NK-92 treated with Interleukin-12 subunit alpha and Interleukin-12 subunit beta, amount 100 ng/mL, for 24 hours (cell line): ENCODE measurements at regions not wholly inside any gene's neighbourhood (a gene's known extent, or its start where the extent isn't known, plus 50 kb on each side); places are given as distances from the start of the nearest gene placed in this dataset.
"Not testable (repeated sequence)": the region's sequence is repeated elsewhere in the genome, so short reads cannot be mapped to it uniquely, and the experiment has no call there.

Experiments
- DNase-seq: peaks from one replicate; lab custom pipeline; 2025; lab: John Stamatoyannopoulos, UW

DNA sequence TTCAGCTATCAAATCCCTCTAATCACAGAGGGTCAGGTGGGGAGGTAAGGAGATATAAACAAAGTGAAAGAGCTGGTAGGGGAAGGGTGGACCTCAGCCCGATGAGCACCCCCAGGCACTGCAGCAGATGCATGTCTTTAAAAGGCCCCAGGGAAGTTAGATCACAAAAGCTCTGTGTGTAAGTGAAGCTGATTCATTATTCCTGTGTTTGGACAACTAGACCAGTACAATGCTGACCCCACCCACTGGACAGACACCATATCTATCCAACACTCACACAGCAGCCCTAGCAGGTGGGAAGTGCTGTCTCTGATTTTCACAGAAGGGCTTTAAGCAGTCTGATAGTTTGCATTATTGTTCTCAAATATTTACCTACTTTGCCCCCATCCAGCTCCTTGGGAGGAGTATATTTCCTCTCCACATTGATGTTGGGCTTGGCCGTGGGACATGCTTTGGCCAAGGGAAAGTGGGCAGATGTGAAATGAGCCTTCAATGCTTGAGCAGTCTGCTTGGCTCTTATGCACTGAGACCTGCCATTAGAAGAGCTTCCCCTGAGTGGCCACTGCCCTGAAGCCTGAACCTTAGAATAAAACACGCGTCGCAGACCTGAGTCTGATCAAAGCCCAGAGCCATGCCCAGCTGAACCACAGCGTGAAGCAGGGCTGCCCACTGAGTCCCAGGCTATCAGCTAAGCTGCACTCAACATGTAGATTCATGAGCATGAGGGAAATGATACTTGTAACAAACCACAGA is 111.4 kb downstream of the COPS8 start:
- no peak for DNase-seq

DNA sequence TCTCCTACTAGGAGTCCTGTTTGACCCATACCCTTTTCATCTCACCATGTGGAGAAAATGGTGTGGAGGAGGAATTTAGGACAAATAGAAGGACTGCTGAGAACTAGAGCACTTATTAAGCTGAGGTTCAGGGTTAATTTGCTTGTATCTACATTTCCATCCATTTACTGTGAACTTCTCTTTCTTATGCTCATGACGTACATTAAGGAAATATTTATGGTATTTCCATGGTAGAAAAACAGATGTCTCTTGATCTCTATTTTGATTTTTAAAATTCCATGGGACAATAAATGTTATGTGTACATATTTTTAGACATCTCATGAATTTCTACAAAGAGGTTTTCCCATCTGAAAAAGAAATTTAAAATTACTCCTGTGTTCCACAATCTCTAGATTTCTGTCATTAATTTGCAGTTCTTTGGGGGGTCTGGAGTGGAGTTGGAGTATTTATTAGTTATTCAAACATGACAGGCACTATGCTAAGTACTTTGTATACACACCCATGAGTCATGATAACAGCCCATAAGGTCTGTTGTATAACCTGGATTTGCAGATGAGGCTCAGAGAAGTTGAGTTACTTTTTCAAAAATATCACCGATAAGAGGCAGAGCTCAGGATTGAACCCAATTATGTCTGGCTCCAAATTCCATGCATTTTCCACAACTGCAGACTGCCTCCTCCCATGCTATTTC is 112.6 kb downstream of the COPS8 start:
- no peak for DNase-seq

DNA sequence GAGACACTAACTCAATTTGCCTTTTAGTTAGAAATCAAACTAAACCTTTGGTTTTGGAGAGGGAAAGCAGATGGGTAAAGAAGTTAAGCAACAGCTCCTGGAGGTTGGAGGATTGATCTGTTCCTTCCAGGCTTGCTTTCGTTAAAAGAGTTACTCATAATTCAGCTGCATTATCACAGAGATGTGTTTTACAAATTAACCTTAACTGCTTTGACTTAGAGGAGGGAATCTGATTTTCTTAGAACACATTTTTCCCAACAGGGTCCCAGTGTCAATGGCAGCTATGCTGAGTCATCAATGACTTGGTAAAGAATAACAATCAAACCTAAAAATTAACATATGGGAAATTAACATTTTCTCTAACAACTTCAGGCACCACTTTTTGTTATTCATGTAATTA is 113.4 kb downstream of the COPS8 start:
- DNase-seq, result no peak

DNA sequence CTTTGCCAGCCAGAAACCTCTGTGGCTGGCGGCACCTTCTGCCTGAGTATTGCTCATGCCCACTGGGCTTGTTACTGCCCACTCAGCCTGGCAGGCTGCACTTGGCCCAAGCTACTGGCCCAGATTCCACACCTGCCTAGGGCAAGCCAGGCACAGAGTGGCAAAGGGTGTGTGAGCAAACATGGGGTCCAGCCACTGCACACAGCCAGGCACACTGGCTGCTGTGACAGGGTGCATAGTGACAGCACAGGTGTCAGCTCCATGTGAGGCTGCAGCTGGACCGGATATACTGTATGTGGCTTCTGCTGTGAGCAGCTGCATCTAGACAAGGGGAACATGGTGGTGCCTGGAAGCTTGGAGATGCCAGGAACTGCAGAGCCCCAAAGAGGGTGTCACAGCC is 113.9 kb downstream of the COPS8 start:
- no peak for DNase-seq

DNA sequence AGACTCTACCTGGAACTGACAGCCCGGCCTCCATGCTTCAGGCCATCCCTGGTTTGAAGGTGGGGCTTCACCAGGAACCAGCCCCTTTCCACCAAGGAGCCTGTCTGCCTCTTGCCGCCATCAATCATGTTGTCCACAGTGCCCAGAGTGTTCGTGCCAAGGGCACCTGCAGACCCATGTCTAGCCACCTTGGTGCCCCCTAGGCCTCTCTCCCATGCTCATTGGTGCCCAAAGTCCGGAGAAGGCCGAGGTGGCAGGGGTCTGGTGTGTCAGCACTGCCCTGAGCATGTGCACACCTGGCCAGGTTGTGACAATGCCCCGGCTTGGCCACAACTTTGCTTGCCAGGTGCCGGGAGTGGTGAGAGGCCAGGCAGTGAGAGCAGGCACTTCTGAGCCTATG is 114.8 kb downstream of the COPS8 start:
- no peak for DNase-seq

DNA sequence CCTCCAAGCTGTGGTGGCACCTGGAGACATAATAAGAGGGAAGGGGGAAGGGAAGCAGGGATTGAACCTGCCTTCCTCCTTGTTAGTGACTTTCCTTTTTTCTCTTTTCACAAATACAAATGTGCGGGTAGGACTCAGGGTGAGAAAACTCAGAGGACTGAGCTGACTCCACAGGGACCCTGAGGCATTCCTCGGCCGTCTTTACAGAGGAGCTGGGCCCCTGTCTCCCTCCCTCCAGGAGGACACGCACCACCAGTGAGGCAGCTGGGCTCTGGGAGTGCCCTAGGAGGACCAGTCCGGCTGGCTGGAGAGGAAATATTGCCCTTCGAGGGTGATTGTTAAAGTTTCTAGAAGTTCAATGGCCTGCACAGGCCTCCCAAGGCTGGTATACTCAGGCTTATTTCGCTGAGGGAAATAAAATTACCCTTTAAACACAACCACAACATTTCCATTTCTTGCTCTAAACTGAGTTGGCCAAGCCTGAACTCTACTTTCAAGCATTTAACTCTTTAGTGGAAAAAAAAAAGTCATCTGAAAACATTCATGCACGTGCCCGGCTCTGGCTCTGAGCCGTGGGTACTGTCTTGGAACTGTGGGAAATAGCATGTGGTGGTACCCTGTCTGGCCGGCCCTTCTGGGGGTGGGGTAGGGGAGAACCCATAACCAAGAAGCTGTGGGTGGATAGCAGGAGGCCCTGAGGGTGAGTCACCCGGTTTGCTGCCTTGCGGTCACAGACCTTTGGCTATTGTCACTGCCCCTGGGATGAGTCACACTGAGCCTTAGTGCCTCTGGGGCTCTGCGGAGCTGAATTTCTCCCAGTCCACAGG is 116.0 kb downstream of the COPS8 start:
- peak; percentile 10 for DNase-seq

DNA sequence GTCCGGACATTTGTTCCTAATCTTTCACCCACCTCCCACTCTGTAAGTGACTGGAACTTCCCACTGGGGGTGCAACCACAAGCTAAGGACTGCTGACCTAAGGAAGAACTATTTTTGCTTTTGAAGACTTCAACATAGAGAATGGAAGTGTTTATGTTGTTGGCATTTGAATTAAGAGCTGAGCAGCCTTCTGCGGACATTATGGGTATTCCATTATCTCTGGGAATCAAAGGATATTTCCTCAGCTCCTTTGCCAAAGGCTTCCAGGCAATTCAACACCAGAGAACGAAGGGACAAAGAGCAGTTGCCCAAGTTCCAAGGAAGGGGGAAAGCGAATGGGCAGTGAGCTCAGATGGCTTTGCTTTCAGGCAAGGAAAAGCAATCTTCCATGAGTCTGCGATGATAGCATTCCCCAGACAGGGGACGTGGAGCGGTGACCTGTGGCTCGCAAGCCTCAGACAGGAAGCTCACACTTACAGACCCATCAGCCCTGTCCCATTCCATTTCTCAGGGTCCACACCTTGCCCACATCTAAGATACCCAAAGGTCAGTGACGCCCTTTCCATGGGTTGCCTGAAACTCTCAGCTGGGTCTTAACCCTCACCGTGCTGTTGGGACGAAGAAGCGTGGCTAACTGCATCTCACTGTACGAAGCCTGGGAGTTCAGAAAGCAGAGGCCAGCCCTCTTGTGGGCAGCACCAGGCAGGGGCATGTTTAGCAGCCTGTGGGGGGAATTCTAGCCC is 116.8 kb downstream of the COPS8 start:
- no peak for DNase-seq

DNA sequence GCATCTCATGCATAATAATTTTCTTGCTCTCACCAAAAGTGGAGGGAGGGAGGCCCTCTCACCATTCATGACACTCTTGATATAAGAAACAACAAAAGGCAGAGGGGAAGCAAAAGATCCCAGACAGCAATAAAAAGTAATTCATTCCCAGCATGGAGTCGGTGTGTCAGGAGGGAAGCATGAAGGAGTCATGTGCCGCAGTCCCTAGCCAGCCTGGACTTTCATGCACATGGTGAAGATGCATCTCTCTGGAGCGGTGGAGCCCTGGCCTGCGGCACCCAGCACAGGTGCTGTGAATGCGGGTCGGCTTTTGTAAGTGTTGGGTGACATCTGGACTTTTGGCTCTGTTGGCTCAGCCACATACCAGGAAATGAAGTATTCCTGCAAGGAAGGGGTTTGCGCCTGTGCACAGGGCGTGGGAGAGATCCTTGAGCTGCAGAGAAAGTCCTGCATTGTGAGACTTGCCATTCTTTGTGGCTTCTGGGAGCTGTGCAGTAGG is 119.4 kb downstream of the COPS8 start:
- no peak for DNase-seq

DNA sequence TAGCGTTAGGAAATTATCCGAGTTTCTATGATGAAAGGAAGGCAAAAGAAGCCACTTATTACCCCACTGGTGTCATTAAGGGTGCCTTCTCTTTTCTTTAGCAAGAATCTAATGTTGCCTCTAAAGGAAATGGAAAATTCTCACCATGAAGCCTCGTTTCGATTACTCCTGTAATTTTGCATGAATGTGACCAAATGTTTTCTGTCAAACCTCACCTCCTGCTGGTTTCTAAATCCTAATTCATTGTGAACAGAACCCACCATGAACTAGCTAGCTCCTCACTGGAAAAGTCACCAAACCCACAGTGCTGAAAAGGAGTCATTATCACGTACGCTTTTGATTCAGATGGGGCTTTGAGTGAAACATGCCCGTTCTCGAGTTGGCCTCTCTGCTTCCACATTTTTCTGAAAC is 119.9 kb downstream of the COPS8 start:
- no peak for DNase-seq

DNA sequence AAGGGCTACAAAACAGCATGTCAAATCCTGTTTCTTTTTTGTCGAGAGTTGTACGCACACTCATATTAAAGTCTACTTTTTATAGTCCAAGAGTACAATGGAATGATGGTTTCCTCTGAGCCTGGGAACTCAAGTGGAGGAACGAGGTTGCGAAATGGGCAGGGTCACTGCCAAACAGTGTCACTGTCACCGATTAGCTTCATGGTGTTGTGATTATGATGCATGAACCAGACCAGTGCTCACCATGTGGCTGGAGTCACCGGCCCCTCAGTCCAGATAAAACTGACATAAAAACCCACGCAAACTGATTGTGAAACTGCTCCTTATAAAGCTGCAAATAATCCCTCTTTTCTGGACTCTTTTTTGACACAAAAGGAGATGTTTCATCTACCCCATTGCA is 122.0 kb downstream of the COPS8 start:
- no peak for DNase-seq

DNA sequence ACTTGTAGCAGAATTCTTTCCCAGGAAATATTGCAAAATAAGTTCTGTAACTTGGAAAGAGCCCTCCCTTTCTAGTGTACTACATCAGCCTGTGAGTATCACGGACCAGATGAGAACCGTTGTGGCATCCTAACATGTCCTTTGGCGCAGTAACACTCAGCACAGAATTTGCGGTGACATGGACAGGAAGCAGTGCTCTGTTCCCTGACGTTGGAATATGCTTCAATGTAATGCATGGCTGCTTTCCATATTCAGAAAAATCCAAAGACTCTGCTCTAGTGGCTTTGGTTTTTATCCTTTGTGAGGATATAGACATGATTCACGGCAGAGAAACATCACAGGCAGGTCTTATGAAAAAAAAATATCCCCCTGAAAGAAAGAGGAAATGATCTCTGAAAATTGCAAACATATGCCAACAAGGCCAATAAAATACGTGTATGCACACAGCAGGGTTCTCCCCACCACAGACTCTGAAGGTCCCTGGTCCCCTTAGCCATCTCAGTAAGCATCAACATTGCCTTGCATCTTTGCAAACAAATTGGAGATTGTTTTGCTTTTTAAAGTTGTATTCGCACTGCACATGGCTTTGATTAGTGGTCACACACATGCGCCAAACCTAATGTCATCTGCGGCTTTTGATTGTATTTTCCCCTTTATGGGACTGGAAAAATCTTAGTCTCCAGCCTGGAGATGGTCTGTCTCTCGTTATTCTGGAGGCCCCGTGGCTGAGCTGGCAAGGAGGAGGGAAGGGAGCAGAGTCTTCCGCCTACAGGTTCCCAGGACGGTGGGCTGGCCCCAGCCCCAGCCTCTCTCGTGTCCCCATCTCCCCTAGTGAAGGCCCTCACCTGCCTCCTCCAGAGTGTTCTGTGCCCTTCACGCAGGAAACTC is 122.9 kb downstream of the COPS8 start:
- DNase-seq, result no peak

DNA sequence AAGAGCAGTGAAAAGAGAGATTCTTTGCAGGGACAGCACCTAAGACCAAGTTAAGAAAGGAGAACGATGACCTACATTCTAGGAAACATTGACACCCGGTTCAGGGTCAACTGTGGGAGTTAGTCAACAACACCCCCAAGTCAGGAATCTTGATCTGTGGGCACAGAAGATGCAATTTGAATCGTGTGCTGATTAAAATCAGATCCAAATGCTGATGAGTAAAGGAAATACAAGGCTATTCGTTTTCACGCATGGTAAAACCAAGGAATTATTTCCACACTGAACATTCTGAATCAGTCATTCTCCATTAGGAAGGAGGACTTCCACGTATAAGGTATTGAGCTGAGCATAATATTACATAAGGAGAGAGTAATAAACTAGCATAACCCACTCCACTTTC is 124.2 kb downstream of the COPS8 start:
- DNase-seq, result no peak

DNA sequence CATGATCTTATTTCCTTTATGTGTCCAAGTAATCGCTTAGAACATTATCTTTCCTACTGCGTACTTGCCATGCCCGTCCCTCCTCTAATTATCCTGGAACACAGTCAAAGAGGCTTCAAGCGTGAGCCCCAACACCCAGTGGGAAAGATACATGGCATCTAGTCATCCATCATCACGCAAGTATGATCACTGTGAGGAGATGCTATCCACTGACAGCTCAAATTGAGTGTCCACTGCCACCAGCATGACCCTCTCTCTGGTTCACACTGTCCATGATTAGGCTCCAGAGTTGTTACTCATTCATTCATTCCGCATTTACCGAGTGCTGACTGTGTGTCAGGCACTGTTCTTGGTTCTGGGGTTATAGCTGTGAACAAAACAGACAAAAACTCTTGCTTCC is 124.6 kb downstream of the COPS8 start:
- DNase-seq, result no peak

DNA sequence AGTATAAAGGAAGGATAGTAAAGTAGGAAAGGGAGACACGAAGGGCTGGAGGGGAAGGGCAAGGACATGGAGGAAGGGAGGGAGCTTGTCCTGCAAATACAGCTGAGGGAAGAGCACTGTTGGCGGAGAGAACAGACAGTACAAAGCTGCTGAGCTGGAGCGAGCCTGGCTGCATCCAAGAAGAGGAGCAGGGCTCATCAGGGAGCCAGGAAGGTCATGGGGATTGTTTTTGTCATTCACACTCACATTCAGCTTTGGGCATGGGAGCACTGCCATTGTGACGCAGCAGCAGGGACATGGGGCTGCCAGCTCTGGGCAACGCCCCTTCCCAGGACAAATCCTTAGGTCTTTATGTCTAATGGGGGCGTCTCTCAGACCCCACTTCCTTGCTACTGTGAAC is 125.1 kb downstream of the COPS8 start:
- DNase-seq, result no peak

DNA sequence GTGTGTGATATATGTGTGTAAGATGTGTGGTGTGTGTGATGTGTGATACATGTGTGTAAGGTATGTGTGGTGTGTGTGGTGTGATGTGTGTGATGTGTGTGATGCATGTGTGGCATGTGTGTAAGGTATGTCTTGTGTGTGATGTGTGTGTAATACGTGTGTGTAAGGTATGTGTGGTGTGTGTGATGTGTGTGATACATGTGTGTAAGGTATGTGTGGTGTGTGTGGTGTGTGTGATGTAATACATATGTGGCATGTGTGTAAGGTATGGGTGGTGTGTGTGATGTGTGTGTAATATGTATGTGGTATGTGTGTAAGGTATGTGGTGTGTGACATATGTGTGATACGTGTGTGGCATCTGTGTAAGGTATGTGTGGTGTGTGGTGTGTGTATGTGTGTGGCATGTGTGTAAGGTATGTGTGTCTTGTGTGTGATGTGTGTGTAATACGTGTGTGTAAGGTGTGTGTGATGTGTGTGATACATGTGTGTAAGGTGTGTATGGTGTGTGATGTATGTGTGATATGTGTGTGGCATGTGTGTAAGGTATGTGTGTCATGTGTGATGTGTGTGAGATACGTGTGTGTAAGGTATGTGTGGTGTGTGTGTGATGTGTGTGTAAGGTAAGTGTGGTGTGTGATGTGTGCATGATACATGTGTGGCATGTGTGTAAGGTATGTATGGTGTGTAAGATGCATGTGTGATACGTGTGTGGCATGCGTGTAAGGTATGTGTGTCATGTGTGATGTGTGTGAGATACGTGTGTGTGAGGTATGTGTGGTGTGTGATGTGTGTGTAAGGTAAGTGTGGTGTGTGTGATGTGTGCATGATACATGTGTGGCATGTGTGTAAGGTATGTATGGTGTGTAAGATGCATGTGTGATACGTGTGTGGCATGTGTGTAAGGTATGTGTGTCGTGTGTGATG is 126.9 kb downstream of the COPS8 start:
- DNase-seq, result not testable (repeated sequence)

DNA sequence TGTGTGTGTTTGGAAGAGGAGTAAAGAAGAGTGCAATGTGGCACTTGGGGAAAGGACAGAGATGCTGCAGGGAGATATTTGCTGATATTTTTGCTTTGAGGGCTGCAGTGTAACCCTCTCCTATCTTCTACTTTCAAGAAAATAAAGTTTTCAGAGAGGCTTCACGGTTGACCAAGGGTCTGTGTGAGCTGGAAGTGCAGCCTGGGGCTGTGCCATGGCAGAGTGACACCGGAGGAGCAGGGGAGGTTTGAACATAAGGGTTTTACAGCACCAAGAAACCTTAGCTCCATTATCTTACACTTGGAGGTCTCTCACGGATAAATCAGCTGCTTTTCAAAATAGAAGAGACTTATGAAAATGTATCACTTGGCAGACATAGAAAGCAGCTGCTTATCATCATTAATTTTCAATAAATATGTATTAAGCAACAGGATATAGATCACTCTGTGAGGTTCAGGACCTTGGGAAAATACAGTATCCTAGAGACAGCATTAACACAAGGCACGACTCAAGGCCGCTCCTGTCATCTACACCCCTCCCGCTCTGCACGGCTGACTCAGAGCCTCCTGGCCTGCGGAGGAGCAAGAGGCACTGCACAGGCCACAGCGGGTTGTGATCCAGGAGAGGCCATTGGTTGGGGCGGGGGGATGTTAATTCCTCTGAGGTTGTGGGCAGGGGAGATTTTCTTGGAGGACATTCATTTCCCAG is 127.8 kb downstream of the COPS8 start:
- no peak for DNase-seq

DNA sequence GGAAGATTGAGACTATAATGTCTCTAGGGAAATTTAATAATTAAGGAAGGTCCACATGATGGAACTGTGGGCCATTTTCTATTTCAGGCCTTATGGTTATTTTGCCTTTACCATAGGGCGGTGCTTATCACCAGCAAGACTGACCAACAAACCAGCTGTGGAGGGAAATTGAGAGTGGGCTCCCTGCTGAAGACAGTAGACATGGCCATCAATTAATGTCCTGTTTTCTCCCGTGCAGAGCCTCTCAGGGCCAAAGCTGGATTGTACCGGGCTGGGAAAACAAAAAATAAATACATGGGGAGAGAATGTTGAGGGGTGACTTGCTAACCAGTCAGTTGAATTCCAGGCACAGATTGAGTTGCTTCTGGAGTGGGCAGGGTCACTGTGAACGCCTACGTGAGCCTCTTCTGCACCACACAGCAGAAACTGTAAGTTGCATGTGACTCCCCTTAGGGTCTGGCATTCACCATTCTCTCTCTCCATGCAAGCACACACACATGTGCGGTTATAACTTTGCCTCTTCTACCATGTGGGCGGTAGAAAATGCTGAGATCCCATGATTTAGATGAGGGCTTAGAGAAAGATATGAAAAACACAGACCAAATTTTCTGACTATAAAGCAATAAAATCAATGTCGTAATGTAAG is 128.5 kb downstream of the COPS8 start:
- DNase-seq, result no peak

DNA sequence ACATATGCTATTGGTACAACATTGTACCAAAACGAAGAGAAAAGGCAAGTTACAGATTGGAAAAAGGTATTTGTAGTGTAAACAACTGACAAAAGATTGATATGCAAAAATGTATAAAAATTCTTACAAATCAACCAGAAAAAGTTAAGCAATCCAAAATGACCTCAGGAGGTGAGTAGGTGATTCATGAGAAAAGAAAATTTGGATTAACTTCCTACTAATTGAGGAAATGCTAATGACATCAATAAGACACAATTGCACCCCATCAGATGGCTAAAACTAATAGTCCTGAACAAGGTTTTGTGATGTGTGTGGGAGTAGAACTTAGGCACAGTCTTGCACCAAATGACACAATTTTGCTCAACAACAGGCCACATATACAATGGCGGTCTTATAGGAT is 129.3 kb downstream of the COPS8 start:
- no peak for DNase-seq
